Coronary artery (tissue), 2 donors: ENCODE measurements at regions not wholly inside any gene's neighbourhood (a gene's known extent, or its start where the extent isn't known, plus 50 kb on each side); places are given as distances from the start of the nearest gene placed in this dataset.
"Not testable (repeated sequence)": the region's sequence is repeated elsewhere in the genome, so short reads cannot be mapped to it uniquely, and the experiment has no call there.

ENCODE experiments used
- DNase-seq: peaks from one replicate; pipeline ENCODE4 v3.0.0-alpha.2; 2017; ENCODE audit warnings: low spot score
- H3K27ac ChIP-seq, 2 donors: fragments of 200-600 bp; sonication (generic); one replicate each; pipeline ENCODE4 v1.5.1; 2016 to 2019
- H3K4me3 ChIP-seq: fragments of 200-600 bp; sonication (generic); 2 replicates; pipeline ENCODE4 v1.5.1; 2016; ENCODE audit warnings: mild to moderate bottlenecking, moderate library complexity
- TF ChIP-seq, protein P1 (sequence below): fragments of 200-600 bp; sonication (generic); IDR thresholded peaks from one replicate; pipeline ENCODE4 v1.5.1; 2019; ENCODE audit warnings: antibody characterized with exemption

DNA sequence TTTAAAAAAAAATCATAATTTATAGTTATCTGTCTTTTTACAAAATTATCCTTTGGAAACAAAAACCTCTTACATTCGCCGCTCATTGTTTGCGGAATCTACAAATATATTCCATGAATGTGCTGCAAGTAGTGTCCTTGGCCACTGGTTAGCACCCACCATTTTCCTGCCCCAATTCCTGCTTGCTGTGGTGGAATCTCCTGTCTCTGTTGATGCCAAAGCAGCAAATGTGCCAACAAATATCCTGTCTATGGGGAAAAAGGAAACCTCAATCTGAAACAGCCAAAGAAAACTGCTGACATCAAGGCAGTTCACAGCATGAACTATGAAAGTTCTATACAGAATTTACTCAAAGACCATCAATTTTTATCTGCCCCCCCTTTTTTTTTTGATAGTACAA lies 603.6 kb downstream of the COL12A1 start:
- TF ChIP-seq, protein P1, sequence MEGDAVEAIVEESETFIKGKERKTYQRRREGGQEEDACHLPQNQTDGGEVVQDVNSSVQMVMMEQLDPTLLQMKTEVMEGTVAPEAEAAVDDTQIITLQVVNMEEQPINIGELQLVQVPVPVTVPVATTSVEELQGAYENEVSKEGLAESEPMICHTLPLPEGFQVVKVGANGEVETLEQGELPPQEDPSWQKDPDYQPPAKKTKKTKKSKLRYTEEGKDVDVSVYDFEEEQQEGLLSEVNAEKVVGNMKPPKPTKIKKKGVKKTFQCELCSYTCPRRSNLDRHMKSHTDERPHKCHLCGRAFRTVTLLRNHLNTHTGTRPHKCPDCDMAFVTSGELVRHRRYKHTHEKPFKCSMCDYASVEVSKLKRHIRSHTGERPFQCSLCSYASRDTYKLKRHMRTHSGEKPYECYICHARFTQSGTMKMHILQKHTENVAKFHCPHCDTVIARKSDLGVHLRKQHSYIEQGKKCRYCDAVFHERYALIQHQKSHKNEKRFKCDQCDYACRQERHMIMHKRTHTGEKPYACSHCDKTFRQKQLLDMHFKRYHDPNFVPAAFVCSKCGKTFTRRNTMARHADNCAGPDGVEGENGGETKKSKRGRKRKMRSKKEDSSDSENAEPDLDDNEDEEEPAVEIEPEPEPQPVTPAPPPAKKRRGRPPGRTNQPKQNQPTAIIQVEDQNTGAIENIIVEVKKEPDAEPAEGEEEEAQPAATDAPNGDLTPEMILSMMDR: no peak

DNA sequence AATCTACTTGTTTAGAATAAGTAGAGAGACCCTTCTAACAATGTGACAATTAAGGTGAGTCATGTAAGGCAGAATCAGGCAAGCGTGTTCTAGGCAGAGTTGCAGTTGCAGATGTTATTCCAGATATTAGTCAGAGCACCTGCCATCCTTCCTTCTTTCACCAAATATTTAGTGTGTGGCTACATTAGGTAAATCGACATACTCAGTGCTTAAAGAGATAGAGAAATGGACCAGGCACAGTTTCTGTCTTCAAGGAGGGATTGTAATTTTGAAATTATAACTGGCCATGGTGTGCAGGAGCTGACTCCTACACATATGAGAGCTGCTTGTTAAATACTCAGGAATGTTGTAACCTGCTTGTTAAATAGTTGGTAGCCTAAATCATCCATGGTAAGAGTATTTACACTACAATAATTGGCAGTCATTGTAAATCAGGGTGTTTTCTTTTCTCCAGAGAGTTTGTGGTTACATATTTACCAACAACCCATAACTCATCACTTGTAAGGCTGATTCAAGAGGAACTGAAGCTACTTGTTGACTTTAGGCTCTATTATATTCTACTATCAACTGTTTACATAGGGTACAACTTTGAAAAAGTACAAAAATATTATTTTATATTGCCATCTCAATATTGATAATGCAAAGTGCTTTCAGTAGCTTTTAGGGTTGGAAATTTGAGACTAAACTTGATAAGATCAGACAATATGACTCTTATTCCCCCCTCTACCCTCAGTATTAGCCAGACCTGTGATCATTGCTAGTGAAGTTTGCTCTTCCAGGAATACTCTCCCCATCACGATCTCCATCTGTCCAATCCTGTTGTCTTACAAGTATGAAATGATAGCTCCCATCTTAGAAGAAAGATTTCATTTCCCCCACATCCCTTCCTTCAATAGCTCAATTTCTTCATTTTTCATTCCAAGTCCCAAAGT lies 607.1 kb downstream of the COL12A1 start:
- TF ChIP-seq, protein P1: no peak
- Histone ChIP-seq H3K27ac (no peak overlapping the region), H3K4me3 (no peak overlapping the region)
- DNase-seq: no peak

More for the DNA sequence above, 603.6 kb downstream of the COL12A1 start:
- H3K27ac ChIP-seq: no peak overlapping the region
- H3K4me3 ChIP-seq: no peak overlapping the region
- DNase-seq: no peak

- TF ChIP-seq, protein P1: no peak
- H3K27ac ChIP-seq: no peak overlapping the region
- DNase-seq: no peak
Measured at GRCh38 chr6:74597840-74598239, 608.0 kb downstream of the COL12A1 start.

DNA sequence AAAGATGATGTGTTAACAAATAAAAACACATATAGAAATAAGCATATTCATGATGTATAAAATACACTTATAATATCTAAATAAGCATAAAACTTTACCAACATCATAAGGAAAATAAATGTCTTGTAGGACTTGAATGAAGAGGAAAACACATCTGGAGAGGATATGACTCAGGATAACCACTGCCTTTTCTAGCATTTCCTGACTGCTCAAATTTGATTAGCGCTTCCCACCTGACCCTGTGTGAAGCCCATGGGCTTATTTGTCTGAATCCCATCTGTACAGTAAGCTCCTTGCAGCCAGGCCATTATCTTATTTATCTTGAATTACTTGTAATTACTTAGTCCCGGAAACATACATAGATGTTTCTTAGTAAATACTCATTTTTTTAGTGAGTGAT lies 608.6 kb downstream of the COL12A1 start:
- TF ChIP-seq, protein P1: no peak
- no peak overlapping the region for H3K27ac ChIP-seq
- no peak overlapping the region for H3K4me3 ChIP-seq
- DNase-seq: no peak

More at GRCh38 chr6:74597840-74598239, 608.0 kb downstream of the COL12A1 start:
- H3K4me3 ChIP-seq: no peak overlapping the region

- Histone ChIP-seq H3K4me3 (no peak overlapping the region), H3K27ac (no peak overlapping the region)
- TF ChIP-seq, protein P1: no peak
- no peak for DNase-seq
Measured at GRCh38 chr6:74596588-74596987, 609.3 kb downstream of the COL12A1 start.

DNA sequence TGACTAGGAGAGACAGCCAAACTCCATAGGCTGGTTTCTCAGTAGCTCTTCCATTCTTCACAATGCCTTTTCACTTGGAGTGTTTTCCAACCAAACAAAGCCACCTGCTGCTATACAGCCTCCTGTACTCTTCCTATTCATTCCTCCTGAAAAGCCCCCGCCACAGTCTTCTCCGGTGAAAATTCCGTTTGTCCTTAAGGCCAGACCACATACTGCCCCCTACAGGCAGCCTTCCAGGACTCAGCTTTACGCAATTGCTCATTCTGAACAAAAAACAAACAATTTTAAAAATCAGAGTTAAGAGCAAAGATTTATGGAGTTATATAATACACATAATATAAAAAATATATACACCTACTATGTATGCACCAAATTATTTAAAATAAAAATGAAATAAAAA lies 611.5 kb downstream of the COL12A1 start:
- not testable (repeated sequence) for DNase-seq, H3K4me3 ChIP-seq, H3K27ac ChIP-seq

- TF ChIP-seq, protein P1: no peak
- Histone ChIP-seq H3K27ac (no peak overlapping the region), H3K4me3 (no peak overlapping the region)
- no peak for DNase-seq
Measured at GRCh38 chr6:74588094-74588832, 617.6 kb downstream of the COL12A1 start.
